ENCODE measurements at regions not wholly inside any gene's neighbourhood (a gene's known extent, or its start where the extent isn't known, plus 50 kb on each side); places are given as distances from the start of the nearest gene placed in this dataset.

DNA sequence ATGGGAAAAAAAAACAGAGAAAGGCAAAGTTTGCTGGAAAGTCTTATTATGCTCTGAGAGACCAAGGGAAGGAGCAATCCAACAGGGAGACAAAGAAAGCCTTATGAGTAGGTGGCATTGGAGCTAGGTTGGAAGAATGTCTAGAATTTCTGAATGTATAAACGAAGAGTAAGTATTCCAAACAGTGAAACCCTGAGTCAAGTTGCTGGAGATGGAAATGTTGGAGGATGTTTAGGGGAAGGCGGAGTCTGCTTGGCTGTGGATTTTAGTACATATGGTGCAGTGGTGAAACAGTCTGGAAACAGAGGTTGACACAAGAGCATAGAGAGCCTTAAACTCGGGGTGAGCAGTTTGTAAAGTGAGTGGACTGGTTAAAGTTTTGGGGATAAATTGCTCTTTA is 314.8 kb upstream of the CADM1 start:
- Histone ChIP-seq H3K27me3 (ENCODE audit: control insufficient read depth in 4 of 4, insufficient read depth in 4 of 4, low read length in 3 of 4) (no peaks in the 10 kb centered on the region), H3K36me3 (ENCODE audit: control insufficient read depth in 4 of 4, insufficient read depth in 3 of 4, low read depth in 1 of 4, low read length in 3 of 4) (no peaks in the 10 kb centered on the region), H3K4me3 (ENCODE audit: low read depth in 1 of 3, low read length in 3 of 3) (no peak overlapping the region), H3K9ac (ENCODE audit: low read depth in 1 of 2, low read length in 2 of 2) (no peak overlapping the region), H3K4me1 (ENCODE audit: control insufficient read depth in 4 of 4, insufficient read depth in 4 of 4, low read length in 3 of 4) (no peaks in the 10 kb centered on the region), H3K9me3 (ENCODE audit: control insufficient read depth in 4 of 4, low read length in 3 of 4) (no peaks in the 10 kb centered on the region), H3K27ac (ENCODE audit: low read depth in 1 of 2, low read length in 2 of 2) (no peak overlapping the region)
- WGBS = 80% methylated on average over 3 of the region's 3 CpGs
- no peak for TF ChIP-seq FOXA2 (IDR thresholded peaks at IDR 0.05)
- TF ChIP-seq, protein P1, sequence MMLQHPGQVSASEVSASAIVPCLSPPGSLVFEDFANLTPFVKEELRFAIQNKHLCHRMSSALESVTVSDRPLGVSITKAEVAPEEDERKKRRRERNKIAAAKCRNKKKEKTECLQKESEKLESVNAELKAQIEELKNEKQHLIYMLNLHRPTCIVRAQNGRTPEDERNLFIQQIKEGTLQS (IDR thresholded peaks at IDR 0.05) = no peak
- no peak for TF ChIP-seq YY1 (IDR thresholded peaks at IDR 0.05)
- no peak for TF ChIP-seq SP1 (IDR thresholded peaks at IDR 0.05)
- DNase-seq (ENCODE audit: low spot score) = no peak

DNA sequence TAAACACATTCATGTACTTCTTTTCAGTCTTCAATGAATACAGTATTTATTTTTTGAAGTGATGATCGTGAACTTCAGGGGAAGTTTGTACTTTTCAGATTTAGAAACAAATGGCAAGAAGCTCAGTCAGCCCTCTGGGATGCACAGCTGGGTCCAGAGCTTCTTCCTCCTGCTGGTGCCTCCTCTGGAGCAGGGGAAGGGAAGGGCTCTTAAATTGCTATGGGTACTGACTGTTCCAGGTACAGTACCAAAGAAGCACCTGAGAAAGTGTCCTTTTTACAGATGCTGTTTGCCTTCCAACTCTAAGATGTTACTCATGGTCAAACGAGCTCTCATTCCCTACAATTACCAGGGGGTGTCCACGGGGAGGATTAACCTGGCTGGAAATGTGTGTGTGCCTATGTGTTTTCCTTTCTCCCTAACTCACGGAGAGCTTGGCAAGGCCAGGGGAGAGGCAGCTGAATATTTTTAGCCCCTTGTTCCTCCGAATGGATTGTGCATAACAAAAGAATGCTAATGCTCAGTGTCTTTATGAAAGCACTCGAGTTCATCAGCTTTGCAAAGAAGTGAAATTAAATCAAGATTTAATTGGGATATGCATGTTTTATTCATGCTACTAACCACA is 313.7 kb upstream of the CADM1 start:
- no peak overlapping the region for H3K27ac ChIP-seq (ENCODE audit: low read depth in 1 of 2, low read length in 2 of 2)
- no peak overlapping the region for H3K9ac ChIP-seq (ENCODE audit: low read depth in 1 of 2, low read length in 2 of 2)
- H3K4me3 ChIP-seq (ENCODE audit: low read depth in 1 of 3, low read length in 3 of 3) = no peak overlapping the region
- 55% methylated on average over 6 of the region's 6 CpGs for WGBS
- H3K27me3 ChIP-seq (ENCODE audit: control insufficient read depth in 4 of 4, insufficient read depth in 4 of 4, low read length in 3 of 4) = no peaks in the 10 kb centered on the region
- no peaks in the 10 kb centered on the region for H3K9me3 ChIP-seq (ENCODE audit: control insufficient read depth in 4 of 4, low read length in 3 of 4)
- H3K4me1 ChIP-seq (ENCODE audit: control insufficient read depth in 4 of 4, insufficient read depth in 4 of 4, low read length in 3 of 4) = no peaks in the 10 kb centered on the region
- TF ChIP-seq, protein P2, sequence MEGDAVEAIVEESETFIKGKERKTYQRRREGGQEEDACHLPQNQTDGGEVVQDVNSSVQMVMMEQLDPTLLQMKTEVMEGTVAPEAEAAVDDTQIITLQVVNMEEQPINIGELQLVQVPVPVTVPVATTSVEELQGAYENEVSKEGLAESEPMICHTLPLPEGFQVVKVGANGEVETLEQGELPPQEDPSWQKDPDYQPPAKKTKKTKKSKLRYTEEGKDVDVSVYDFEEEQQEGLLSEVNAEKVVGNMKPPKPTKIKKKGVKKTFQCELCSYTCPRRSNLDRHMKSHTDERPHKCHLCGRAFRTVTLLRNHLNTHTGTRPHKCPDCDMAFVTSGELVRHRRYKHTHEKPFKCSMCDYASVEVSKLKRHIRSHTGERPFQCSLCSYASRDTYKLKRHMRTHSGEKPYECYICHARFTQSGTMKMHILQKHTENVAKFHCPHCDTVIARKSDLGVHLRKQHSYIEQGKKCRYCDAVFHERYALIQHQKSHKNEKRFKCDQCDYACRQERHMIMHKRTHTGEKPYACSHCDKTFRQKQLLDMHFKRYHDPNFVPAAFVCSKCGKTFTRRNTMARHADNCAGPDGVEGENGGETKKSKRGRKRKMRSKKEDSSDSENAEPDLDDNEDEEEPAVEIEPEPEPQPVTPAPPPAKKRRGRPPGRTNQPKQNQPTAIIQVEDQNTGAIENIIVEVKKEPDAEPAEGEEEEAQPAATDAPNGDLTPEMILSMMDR (IDR thresholded peaks at IDR 0.05; ENCODE audit: low read depth, low read length, missing input control) = no peak
- H3K36me3 ChIP-seq (ENCODE audit: control insufficient read depth in 4 of 4, insufficient read depth in 3 of 4, low read depth in 1 of 4, low read length in 3 of 4) = no peaks in the 10 kb centered on the region
- no peak for DNase-seq (ENCODE audit: low spot score)

DNA sequence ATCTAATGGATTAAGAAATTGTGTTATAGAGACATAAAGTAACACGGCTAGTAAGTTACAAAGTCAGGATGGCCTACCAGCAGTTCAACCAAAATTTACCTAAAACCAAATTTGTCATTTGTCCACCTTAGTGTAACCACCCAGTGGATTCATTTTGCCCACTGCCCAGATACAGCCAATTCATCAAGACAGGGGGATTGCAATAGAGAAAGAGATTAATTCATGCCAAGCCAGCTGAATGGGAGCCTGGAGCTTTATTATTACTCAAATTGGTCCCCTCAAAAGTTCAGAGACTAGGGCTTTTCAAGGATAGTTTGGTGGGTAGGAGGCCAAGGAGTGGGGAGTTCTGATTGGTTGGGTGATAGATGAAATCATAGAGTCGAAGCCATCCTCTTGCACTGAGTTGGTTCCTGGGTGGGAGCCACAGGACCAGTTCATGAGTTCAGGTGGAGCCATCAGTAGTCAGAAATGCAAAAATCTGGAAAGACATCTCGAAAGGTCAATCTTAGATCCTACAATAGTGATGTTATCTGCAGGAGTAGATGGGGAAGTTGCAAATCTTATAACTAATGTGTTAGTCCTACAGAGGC is 304.2 kb upstream of the CADM1 start:
- H3K27me3 ChIP-seq (ENCODE audit: control insufficient read depth in 4 of 4, insufficient read depth in 4 of 4, low read length in 3 of 4) = no peaks in the 10 kb centered on the region
- TF ChIP-seq, protein P2 (IDR thresholded peaks at IDR 0.05; ENCODE audit: low read depth, low read length, missing input control) = no peak
- TF ChIP-seq SP1 (IDR thresholded peaks at IDR 0.05) = no peak
- TF ChIP-seq RAD21 (IDR thresholded peaks at IDR 0.05) = no peak
- TF ChIP-seq YY1 (IDR thresholded peaks at IDR 0.05) = no peak
- TF ChIP-seq, protein P3, sequence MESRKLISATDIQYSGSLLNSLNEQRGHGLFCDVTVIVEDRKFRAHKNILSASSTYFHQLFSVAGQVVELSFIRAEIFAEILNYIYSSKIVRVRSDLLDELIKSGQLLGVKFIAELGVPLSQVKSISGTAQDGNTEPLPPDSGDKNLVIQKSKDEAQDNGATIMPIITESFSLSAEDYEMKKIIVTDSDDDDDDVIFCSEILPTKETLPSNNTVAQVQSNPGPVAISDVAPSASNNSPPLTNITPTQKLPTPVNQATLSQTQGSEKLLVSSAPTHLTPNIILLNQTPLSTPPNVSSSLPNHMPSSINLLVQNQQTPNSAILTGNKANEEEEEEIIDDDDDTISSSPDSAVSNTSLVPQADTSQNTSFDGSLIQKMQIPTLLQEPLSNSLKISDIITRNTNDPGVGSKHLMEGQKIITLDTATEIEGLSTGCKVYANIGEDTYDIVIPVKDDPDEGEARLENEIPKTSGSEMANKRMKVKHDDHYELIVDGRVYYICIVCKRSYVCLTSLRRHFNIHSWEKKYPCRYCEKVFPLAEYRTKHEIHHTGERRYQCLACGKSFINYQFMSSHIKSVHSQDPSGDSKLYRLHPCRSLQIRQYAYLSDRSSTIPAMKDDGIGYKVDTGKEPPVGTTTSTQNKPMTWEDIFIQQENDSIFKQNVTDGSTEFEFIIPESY (IDR thresholded peaks at IDR 0.05) = no peak
- TF ChIP-seq FOXA1 (IDR thresholded peaks at IDR 0.05) = no peak
- TF ChIP-seq, protein P4, sequence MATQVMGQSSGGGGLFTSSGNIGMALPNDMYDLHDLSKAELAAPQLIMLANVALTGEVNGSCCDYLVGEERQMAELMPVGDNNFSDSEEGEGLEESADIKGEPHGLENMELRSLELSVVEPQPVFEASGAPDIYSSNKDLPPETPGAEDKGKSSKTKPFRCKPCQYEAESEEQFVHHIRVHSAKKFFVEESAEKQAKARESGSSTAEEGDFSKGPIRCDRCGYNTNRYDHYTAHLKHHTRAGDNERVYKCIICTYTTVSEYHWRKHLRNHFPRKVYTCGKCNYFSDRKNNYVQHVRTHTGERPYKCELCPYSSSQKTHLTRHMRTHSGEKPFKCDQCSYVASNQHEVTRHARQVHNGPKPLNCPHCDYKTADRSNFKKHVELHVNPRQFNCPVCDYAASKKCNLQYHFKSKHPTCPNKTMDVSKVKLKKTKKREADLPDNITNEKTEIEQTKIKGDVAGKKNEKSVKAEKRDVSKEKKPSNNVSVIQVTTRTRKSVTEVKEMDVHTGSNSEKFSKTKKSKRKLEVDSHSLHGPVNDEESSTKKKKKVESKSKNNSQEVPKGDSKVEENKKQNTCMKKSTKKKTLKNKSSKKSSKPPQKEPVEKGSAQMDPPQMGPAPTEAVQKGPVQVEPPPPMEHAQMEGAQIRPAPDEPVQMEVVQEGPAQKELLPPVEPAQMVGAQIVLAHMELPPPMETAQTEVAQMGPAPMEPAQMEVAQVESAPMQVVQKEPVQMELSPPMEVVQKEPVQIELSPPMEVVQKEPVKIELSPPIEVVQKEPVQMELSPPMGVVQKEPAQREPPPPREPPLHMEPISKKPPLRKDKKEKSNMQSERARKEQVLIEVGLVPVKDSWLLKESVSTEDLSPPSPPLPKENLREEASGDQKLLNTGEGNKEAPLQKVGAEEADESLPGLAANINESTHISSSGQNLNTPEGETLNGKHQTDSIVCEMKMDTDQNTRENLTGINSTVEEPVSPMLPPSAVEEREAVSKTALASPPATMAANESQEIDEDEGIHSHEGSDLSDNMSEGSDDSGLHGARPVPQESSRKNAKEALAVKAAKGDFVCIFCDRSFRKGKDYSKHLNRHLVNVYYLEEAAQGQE (IDR thresholded peaks at IDR 0.05) = no peak
- no peak for TF ChIP-seq EGR1 (IDR thresholded peaks at IDR 0.05; ENCODE audit: low read depth in 2 of 2)
- no peak for TF ChIP-seq FOXA2 (IDR thresholded peaks at IDR 0.05)
- TF ChIP-seq, protein P1 (IDR thresholded peaks at IDR 0.05) = no peak
- no peak for TF ChIP-seq JUND (IDR thresholded peaks at IDR 0.05)
- TF ChIP-seq, protein P5, sequence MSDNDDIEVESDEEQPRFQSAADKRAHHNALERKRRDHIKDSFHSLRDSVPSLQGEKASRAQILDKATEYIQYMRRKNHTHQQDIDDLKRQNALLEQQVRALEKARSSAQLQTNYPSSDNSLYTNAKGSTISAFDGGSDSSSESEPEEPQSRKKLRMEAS (IDR thresholded peaks at IDR 0.05) = no peak
- no peaks in the 10 kb centered on the region for H3K4me1 ChIP-seq (ENCODE audit: control insufficient read depth in 4 of 4, insufficient read depth in 4 of 4, low read length in 3 of 4)
- H3K27ac ChIP-seq (ENCODE audit: low read depth in 1 of 2, low read length in 2 of 2) = no peak overlapping the region
- WGBS = 76% methylated on average over 3 of the region's 3 CpGs
- peaks cover 9 to 16% (median 11%) of the 10 kb centered on the region in 4 donors for H3K9me3 ChIP-seq (ENCODE audit: control insufficient read depth in 4 of 4, low read length in 3 of 4)
- DNase-seq (ENCODE audit: low spot score) = no peak
- H3K4me3 ChIP-seq (ENCODE audit: low read depth in 1 of 3, low read length in 3 of 3) = peak overlapping the region in 1 of 3 donors; percentile 6
- no peak overlapping the region for H3K9ac ChIP-seq (ENCODE audit: low read depth in 1 of 2, low read length in 2 of 2)
- no peaks in the 10 kb centered on the region for H3K36me3 ChIP-seq (ENCODE audit: control insufficient read depth in 4 of 4, insufficient read depth in 3 of 4, low read depth in 1 of 4, low read length in 3 of 4)
